Stimulated activated CD8-positive, alpha-beta memory T cell treated with anti-CD3 and anti-CD28 coated beads, Interleukin-7, amount 100 ng/mL, for 48 hours (primary cell): ENCODE measurements at regions not wholly inside any gene's neighbourhood (a gene's known extent, or its start where the extent isn't known, plus 50 kb on each side); places are given as distances from the start of the nearest gene placed in this dataset.
"Not testable (repeated sequence)": the region's sequence is repeated elsewhere in the genome, so short reads cannot be mapped to it uniquely, and the experiment has no call there.

Experiments
- DNase-seq, 2 donors: peaks; one replicate each; pipeline ENCODE4 v3.0.0-alpha.2; 2020; ENCODE audit warnings: low read depth in 1 of 2; ENCODE audit errors: extremely low read depth in 1 of 2

GRCh38 chrX:13188731-13189309 lies 131.0 kb downstream of the ATXN3L start:
- DNase-seq: no peak

- not testable (repeated sequence) for DNase-seq
Observed at GRCh38 chrX:13186643-13187042, 133.2 kb downstream of the ATXN3L start.

GRCh38 chrX:13180807-13181206 lies 136.4 kb upstream of the FAM9C start:
- DNase-seq: no peak

- DNase-seq: no peak
Observed at GRCh38 chrX:13179586-13179985, 135.2 kb upstream of the FAM9C start.

GRCh38 chrX:13179100-13179499 lies 134.7 kb upstream of the FAM9C start:
- DNase-seq: no peak

- DNase-seq: no peak
Observed at GRCh38 chrX:13177921-13178566, 133.6 kb upstream of the FAM9C start.

- no peak for DNase-seq
Observed at GRCh38 chrX:13175056-13175455, 130.6 kb upstream of the FAM9C start.

GRCh38 chrX:13170966-13171558 lies 126.6 kb upstream of the FAM9C start:
- no peak for DNase-seq

GRCh38 chrX:13169684-13170083 lies 125.3 kb upstream of the FAM9C start:
- no peak for DNase-seq

- no peak for DNase-seq
Observed at GRCh38 chrX:13168269-13168668, 123.8 kb upstream of the FAM9C start.

- no peak for DNase-seq
Observed at GRCh38 chrX:13167481-13168231, 123.2 kb upstream of the FAM9C start.

GRCh38 chrX:13165266-13166189 lies 121.1 kb upstream of the FAM9C start:
- DNase-seq: no peak

- no peak for DNase-seq
Observed at GRCh38 chrX:13164611-13165010, 120.2 kb upstream of the FAM9C start.

- DNase-seq: no peak
Observed at GRCh38 chrX:13162772-13163410, 118.5 kb upstream of the FAM9C start.

GRCh38 chrX:13159886-13160285 lies 115.5 kb upstream of the FAM9C start:
- no peak for DNase-seq

- DNase-seq: no peak
Observed at GRCh38 chrX:13158911-13159310, 114.5 kb upstream of the FAM9C start.

- DNase-seq: not testable (repeated sequence)
Observed at GRCh38 chrX:13155550-13155949, 111.1 kb upstream of the FAM9C start.

- DNase-seq: no peak
Observed at GRCh38 chrX:13153796-13154195, 109.4 kb upstream of the FAM9C start.

- no peak for DNase-seq
Observed at GRCh38 chrX:13152518-13153185, 108.2 kb upstream of the FAM9C start.
